LNCaP clone FGC (cell line): ENCODE measurements at regions not wholly inside any gene's neighbourhood (a gene's known extent, or its start where the extent isn't known, plus 50 kb on each side); places are given as distances from the start of the nearest gene placed in this dataset.

Experiments
- DNase-seq: peaks from one replicate; pipeline ENCODE4 v3.0.0-alpha.2; 2011; ENCODE audit warnings: low read depth
- H3K4me3 ChIP-seq: 2 replicates; pipeline ENCODE4 v1.5.1; 2011; ENCODE audit warnings: mild to moderate bottlenecking, low read depth, low read length, control low read depth
- TF ChIP-seq, protein P1 (sequence below): IDR thresholded peaks from 2 replicates; pipeline ENCODE4 v1.5.1; 2012; ENCODE audit warnings: mild to moderate bottlenecking; ENCODE audit not compliant: control insufficient read depth, insufficient read depth; ENCODE audit errors: extremely low read depth

DNA sequence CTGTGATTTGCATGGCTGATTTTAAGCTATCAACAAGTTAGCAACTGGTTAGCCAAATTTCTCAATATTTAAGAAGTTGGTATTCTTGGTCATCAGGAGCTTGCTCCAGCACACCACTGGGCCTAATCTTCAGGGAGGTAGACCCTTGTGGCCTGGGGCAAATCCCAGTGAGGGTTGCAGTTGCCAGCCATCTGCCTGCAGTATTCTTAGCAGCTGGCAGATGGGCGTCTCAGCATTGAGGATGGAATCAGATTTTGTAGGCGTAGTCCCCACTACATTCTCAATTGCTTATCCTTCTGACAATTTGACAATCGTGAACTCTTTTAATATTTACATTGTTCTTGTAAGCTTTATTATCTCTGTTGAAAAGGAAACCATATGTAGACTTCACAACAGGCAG is 1266.2 kb downstream of the SLITRK5 start:
- no peak overlapping the region for H3K4me3 ChIP-seq
- TF ChIP-seq, protein P1, sequence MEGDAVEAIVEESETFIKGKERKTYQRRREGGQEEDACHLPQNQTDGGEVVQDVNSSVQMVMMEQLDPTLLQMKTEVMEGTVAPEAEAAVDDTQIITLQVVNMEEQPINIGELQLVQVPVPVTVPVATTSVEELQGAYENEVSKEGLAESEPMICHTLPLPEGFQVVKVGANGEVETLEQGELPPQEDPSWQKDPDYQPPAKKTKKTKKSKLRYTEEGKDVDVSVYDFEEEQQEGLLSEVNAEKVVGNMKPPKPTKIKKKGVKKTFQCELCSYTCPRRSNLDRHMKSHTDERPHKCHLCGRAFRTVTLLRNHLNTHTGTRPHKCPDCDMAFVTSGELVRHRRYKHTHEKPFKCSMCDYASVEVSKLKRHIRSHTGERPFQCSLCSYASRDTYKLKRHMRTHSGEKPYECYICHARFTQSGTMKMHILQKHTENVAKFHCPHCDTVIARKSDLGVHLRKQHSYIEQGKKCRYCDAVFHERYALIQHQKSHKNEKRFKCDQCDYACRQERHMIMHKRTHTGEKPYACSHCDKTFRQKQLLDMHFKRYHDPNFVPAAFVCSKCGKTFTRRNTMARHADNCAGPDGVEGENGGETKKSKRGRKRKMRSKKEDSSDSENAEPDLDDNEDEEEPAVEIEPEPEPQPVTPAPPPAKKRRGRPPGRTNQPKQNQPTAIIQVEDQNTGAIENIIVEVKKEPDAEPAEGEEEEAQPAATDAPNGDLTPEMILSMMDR: no peak
- no peak for DNase-seq

DNA sequence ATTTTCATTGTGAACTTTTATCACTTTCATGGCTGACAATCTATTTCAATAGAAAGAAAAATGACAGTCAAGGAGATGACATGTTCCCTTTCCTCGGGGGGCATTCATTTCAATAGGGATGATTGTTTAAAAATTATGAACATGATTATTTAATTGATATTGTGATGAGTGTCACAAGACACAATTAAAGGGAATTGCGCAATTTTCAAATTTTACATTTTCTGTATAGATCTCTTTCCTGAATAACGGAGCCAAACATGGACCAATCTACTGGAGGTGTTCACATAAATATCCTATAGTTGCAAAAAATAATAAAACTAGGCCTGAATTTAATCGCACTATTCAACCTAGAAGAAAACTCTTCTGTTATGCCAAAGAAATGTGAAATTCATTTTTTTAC is 1274.6 kb downstream of the SLITRK5 start:
- no peak overlapping the region for H3K4me3 ChIP-seq
- TF ChIP-seq, protein P1: no peak
- DNase-seq: no peak

DNA sequence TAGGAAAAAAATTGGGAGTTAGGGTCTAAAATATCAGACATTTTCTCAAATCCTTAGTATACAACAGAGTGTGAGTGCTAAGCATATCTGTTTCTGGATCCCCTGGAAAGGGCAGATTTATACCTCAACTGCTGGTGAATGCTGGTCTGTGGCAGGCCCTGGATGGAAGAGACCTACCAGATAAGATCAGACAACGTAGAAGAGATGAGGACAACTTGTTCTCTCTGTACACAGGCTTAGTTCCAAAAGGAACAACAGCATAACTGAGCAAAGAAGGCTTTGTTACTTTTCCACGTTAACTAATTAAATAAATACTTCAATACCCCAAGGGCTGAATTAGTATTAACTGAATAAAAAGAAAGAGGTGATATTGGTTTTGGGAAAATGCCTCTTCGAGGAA is 1277.3 kb downstream of the SLITRK5 start:
- TF ChIP-seq, protein P1: no peak
- no peak overlapping the region for H3K4me3 ChIP-seq
- peak; percentile 92 for DNase-seq

DNA sequence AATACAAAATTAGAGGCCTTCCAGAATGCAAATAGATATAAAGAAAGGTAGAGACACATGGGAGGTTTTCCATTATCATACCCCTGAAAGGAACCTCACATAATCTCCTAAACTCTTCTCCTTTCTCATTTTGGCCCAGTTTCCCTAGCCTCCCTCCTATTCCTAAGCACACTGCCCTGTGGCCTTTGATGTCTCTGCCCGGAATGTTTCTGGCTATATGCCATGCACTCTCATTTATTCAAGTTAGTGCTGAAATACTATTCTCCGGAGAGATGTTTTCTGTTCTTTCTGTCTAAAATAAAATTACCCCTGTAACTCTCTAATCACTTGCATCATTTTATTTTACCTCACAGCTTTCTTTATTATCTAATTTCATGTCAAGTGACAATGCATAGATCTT is 1287.7 kb downstream of the SLITRK5 start:
- no peak overlapping the region for H3K4me3 ChIP-seq
- TF ChIP-seq, protein P1: no peak
- DNase-seq: no peak

DNA sequence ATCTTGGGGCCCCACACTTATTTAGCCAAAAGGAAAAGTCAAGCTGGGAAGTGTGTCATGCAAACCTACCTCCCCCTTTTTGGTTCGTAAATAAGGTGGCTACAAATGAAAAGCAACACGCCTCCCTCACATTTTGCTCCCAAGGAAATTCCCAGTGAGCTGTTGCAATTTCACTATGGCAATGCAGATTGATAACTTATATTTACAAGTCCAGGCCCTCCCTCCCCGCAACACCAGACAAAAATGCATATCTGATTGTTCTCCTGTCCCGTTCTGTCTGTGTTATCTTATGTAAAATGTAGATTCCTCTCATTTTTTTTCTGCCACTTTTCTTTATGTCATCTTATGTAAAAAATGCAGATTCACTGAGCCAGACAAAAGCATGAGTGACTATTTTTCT is 1305.3 kb downstream of the SLITRK5 start:
- H3K4me3 ChIP-seq: no peak overlapping the region

DNA sequence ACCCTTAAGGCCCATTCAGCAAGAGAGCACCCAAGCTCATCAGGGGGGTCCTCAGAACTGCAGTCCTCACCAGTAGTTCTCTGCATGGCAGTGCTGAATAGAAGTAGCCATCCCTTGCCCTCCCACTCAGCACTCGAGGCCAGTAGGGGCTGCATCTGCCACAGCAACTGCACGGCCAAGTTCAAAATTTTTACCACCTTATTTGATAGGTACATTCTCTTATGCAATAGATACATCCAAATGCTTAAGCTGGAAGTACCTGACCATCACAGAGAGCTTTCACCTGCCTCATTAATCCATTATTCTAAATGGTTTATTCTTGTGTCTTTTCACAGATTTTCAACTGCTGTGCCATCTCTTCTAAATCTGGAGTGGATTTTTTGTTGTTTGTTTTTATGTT is 1307.4 kb downstream of the SLITRK5 start:
- no peak for DNase-seq
- TF ChIP-seq, protein P1: no peak
- H3K4me3 ChIP-seq: no peak overlapping the region

More for the DNA sequence above, 1305.3 kb downstream of the SLITRK5 start:
- TF ChIP-seq, protein P1: no peak
- no peak for DNase-seq

DNA sequence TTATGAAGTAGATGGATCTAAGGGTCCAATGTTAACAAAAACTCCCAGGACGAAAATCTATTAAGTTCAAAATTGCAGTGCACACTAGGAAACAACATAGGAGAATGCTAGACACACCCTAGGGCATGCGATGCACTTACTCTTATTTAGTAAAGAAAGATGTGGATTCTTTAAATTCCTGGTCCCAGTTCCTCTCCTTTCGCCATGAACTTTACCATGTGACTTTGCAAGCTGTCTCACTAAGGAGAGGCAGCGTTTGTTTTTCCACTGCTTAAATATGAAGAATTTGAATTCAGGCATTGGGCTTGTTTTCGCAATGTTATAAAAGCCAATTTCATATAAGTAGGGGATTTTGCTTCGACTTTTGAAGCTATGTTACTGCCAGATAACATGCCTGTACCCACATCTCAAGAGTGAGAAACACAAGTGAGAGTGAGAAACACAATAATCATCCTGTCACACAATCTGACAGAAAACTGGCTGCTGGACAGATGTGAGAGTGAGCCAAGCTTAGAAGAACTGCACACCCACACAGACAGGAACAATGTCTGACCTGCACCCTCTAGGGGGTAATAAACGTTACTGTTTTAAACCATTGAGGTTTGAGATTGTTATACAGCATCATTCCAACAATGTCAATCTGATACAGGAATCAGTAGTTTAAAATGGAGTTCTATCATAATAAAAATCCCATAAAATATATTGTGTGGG is 1308.4 kb downstream of the SLITRK5 start:
- peak; percentile 23 for DNase-seq
- H3K4me3 ChIP-seq: no peak overlapping the region
- TF ChIP-seq, protein P1: peak; percentile 37
